GM18507 (cell line): ENCODE measurements at regions not wholly inside any gene's neighbourhood (a gene's known extent, or its start where the extent isn't known, plus 50 kb on each side); places are given as distances from the start of the nearest gene placed in this dataset.

Source experiments
- DNase-seq: peaks from one replicate; pipeline ENCODE4 v3.0.0; 2011; ENCODE audit warnings: low read depth; ENCODE audit not compliant: insufficient read length; ENCODE audit errors: extremely low spot score
- FAIRE-seq: peaks from 2 replicates; lab custom pipeline; 2011; peaks lifted over from hg19 to GRCh38; lab: Jason Lieb, UNC

DNA sequence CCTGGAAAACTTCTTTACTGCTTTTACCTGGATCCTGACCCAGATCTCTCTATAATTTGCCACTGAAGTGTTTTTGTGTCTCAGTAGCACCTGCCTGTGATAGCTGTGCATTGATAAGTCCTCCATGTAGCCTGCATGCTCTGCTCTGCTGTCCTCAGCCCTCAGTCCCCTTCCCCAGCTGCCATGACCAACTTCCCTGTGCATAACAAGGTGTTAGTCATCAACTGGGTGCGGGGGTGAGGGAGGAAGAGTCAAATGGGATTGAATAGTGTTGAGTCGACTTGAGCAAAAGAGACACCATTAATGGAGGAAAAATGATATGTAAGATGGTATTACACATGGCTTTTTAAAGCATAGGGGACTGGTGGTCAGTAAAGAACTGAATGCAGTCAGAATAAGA, 92.2 kb upstream of the PLET1 start:
- DNase-seq (no peak), FAIRE-seq (no peak)

DNA sequence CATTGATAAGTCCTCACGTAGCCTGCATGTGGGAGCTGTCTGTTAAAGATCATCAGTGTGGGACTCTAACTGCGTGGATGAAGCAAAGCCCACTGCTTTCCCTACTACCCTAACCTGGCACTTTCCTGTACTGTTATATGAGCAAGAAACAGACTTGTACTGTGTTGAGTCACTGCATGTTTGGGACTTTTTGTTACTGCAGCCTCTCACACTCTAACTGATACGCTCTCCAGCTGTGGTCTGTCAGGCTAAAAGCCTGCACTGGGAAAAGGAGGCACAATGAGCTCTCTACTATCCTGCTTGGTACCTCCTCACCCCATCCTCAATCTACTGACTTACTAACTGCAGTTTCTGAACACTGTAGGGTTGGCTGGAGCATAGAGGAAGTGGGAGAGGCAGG, 93.7 kb upstream of the PLET1 start:
- FAIRE-seq (no peak), DNase-seq (no peak)

DNA sequence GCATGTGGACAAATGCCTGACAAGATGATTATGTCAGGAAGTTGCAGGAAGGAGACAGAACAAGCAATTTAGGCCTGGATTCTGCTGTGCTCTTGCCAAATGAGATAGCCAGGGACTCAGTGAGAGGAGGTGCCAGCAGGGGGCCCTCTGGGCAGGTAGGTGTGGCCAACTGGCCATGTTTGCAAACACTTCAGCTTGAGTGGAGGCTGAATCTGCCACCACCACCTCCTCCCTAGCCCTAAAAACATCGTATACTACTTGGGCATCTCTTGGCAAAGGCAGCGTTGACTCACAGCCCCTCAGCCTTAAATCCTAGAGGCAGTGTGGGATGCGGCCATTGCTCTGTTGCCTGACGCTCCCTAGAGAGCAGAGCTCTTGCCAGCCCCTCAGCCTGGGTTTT, 95.1 kb upstream of the PLET1 start:
- no peak for DNase-seq
- no peak for FAIRE-seq

DNA sequence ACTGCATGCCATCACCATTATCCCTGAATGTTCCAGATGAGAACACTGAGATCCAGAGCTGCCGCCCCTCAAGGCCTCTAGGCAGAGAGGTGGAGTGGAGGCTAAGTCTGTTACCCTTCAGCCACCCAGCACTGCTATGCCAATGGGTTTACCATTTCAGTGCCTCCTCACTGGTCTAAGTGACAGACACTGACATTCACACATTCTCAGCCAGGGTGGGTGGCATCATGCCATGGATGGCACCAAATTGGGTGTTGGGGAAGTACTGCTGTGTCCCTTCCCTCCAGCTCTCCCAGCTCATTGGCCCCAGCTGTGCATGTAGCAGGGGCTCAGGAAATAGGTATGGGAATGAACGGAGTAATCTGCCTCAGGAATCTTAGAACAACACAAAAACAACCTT, 96.8 kb upstream of the PLET1 start:
- no peak for DNase-seq
- FAIRE-seq = no peak

DNA sequence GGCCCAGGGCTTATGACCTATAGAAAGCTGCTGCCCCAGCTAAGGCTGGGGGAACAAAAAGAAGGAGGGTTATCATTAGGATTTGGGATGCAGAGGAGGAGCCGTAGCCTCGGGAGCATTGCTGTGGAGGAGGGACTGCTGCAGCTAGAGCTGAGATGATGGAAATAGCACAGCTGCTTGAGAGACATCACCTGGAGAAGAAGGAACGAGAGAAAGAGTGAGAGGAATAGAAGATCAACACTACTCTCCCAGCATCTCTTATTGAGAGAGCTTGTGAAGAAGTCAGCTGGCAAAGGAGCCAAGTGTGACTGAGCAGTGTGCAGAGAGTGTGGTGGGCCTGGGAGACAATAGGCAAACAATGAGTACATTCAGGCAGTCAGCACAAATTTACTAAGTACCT, 100.7 kb upstream of the PLET1 start:
- DNase-seq = no peak
- no peak for FAIRE-seq

DNA sequence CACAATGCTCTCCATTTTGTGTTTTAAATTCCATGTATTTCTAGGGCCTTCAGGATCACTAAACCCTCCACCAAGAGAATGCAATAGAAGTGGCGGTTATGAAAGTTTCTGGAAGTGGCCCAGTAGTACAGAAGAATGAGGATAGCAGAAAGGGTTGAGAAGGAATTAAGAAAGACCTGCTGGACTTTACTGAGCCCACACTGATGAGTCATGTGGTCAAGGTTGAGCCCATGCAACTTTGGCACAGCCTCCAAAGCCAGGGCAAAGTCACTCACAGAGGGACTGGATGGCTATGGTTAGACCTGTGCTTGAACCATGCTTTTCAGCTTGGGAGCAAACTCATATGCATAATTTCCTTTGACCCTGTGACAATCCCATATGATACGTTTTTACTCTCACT, 102.9 kb upstream of the PLET1 start:
- DNase-seq (no peak), FAIRE-seq (no peak)

DNA sequence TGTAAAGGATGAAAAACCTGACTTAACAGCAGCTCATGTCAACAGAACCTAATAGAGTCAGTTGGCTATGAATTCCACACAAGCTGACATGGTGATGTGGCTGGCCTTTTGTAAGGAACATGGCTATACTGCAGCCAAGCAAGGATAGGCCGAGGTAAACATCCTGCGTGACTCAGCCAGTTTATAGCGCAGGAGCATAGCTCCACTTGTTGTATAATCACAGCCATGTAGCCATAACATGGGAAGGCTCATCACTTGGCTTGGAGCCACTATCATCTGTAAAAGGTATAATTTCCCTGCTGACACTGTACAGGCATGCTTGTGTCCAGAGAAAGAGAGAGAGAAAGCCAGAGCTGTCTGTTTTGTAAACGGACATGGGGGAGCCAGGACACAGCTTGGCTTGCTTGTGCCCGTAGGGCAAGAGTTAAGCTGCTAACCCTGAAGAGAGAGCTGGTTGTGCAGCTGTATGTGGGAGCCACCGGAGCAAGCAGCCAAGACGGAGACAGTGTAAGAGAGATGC, 104.4 kb upstream of the PLET1 start:
- FAIRE-seq (no peak), DNase-seq (no peak)

DNA sequence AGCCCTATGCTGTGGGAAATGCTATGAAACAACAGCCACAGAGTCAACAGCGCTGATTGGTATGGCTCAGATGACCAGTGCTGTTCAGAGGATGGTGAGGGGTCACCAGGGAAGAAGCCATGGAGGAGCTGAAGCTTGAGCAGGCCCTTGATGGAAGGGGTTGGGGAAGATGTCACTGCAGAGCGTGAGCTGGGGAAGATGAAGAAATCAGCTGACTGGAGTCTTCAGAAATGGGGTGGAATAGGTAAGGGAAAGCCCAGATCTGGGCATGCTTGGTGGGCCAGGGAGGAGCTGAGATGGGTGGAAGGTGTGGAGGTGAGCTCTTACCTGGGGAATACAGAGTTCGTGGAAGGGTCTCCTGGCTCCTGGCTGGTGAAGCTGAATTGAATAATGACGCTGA, 105.4 kb upstream of the PLET1 start:
- no peak for FAIRE-seq
- no peak for DNase-seq

DNA sequence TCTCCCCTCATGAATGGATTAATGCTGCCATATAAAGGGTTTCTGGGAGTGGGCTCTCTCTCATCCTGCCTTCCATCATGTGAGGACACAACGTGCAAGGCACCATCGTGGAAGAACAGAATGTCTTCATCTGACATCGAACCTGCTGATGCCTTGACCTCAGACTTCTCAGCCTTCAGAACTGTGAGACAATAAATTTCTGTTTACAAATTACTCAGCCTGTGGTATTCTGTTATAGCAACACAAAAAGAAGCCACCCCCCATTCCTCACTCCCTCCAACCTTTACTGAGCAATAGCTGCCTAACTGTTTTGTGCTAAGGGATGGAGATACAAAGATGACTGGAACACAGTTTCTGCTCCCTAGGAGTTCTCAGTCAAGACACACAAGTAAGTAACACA, 106.1 kb upstream of the PLET1 start:
- no peak for FAIRE-seq
- no peak for DNase-seq

DNA sequence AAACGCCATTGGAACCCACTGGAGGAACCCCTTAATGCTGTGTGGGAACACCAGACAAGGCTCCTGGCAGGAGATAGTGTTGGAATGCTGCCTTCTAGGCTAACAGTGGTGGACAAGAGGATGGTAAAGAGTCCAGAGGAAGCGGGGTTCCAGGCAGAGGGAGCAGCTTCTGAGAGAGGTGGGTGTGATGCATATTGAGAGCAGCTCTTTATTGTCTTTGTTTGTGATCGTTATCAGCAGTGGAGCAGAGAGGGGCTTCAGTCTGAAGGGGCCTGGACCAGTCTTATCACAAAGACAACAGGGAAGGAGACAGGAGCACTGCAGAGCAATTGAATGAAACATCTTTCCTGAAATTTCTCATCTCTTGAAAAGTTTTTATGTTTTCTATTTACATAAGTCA, 106.8 kb upstream of the PLET1 start:
- FAIRE-seq = no peak
- no peak for DNase-seq

DNA sequence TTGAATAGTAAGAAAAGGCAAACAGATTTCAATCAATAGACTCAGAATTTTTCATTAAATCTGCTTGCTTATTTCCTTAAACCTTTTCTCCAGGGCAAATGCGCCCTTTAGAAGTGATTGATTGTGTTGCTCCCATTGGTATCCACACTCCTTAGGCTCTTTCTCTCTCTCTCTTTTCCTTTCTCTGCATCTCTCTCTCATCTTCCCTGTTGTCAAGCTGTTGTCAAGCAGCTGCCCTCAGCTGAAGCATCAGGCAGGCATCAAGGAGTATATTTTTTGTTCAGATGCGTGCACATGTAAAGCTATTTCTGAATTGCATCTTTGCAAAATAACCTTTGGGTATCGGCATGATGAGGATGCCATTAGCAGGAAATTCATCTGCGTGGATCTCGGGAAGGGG, 107.2 kb upstream of the PLET1 start:
- no peak for DNase-seq
- FAIRE-seq = no peak

DNA sequence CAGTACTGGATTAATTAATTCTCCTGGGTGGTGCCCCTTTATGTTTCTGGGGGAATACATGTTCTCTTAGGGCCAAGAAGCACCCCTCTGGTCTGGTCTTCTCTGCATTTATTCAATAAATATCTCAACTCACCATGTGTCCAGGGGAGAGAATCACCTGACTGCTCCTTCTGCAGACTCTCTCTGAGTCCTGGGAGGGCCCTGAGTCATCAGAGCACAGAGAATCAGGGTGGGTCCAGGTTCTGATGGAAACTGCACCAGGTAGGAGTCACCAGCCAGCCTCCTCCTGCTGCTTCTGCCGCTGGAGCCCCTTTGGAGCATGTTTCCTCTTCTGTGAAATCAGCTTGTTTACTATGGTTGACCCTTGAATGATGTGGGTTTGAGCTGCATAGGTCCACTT, 107.7 kb upstream of the PLET1 start:
- DNase-seq (no peak), FAIRE-seq (no peak)

DNA sequence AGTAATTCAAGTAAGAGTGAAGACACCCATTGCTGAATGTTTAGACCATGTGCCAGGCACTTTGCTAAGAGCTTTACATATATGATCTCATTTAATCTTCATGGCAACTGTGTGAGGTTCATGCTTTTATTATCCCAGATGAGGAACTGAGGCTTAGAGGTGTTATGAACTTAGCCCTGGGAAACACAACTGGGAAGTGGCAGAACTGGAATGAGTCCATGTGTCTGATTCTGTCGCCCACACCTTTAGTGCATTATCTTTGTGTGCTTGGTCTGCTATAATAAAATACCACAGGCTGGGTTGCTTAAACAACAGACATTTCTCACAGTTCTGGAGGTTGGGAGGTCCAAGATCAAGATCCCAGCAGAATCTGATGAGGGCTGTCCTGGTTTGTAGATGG, 108.7 kb upstream of the PLET1 start:
- no peak for DNase-seq
- no peak for FAIRE-seq

DNA sequence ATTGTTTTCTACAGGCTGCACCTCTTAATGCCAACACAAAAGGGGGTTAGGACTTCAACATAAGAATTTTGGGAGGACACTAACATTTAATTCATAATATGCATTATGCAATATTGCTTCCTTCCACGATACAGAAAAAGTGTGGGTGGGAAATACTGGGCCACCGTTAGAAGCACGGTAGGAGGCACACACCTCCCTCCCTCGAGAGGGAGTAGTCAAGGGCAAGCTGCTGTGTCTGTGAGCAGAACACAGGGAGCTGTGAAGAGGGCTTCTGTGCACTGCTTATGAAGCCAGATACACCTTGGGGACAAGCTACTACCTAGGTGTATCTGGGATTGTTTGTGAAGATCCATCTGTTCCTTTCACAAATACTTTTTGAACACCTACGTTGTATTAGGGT, 109.3 kb upstream of the PLET1 start:
- DNase-seq = no peak
- no peak for FAIRE-seq

DNA sequence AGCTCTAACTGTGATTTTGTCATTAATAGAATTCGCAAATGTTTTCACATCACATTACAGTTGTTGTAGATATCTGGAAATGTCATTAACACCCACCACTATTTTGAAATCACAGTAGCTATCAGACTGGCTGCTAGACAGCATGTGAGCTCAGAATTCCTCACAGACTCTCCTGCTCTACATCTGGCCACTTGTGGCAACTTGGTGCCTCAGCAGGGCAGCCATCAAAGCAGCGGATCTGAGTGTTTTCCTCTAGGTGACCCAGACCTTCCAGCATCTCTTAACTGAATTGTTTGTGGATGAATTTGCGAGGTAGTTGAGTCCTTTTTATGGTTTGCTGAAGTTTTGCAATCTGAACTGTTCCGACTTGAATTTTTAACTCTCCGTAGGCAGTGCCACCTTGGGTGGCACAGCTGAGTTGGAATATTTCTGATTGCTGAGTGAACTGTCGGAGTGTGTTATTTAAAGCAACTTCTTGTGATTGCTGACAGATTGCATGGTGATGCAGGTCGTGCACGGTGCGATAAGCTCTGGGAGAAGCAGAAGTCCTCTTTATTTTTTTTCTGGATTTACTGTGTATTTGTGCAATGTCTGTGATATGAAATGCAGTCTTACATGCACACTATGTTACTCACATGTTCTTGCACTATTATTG, 114.0 kb upstream of the PLET1 start:
- FAIRE-seq = no peak
- no peak for DNase-seq

DNA sequence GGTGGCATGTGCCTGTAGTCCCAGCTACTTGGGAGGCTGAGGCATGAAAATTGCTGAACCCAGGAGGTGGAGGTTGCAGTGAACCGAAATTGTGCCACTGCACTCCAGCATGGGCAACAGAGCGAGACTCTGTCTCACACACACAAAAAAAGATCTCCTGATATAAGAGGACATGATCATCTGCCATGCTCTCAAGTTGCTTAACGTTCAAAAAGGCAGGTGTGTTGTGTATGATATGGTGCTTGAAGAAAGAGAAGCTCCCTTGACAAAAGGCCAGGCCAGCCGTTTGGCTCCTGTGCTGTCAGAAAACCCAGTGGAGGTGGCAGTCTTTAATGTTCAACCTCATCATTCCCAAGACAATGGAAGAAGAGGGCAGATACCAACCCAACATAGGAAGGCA, 117.3 kb upstream of the PLET1 start:
- DNase-seq (no peak), FAIRE-seq (no peak)

DNA sequence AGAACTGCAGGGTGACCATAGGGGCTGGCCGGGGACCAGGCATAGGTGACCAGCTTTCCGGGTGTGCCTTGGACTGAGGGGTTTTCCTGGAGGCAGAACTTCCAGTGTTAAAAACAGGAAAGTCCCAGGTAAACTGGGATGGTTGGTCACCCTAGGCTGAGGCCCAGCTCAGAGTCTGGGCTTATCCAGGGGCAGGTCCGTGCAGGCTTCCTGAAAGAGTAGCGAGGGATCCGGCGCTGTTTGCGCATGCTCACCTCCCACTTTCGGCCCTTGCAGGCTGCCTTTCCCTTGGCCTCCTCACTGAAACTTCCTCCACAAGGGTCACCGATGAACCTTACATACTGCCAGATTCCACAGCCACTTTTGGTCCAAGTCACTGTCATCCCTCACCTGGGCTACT, 119.8 kb upstream of the PLET1 start:
- FAIRE-seq (no peak), DNase-seq (no peak)

DNA sequence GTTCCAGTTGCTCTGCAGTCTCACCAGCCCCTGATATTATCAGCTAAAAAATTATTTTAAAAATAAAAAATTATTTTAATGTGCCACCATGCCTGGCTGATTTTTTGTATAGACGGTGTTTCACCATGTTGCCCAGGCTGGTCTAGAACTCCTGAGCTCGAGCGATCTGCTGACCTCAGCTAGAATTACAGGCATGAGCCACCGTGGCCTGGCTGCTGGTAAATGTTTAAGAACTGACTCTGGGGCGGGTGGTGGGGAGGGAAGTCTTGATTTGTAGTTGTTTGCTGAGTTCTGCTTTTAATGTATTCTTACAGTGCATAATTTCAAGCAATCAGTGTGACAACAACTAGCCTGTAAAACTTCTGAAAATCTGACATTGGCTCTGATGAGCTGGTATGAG, 120.9 kb upstream of the PLET1 start:
- DNase-seq = no peak
- no peak for FAIRE-seq

DNA sequence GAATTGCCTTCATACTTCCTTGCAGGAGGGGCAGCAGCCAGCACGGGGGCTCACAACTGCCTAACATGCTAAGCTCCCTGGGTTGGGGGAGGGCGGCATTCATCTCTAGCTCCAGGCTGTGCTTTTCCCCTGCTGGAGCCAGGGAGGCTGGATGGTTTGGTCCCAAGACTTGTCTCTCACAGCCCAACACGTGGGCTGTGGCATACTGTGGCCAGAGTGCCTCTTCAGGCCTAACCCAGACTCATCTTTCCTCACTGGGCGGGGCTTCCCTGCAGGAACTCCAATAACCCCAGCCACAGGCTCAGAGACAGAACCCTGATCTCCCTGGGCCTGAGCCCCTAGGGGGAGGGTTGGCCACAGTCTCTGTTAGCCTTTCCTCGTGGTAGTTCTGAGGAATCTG, 121.9 kb upstream of the PLET1 start:
- DNase-seq (no peak), FAIRE-seq (no peak)

DNA sequence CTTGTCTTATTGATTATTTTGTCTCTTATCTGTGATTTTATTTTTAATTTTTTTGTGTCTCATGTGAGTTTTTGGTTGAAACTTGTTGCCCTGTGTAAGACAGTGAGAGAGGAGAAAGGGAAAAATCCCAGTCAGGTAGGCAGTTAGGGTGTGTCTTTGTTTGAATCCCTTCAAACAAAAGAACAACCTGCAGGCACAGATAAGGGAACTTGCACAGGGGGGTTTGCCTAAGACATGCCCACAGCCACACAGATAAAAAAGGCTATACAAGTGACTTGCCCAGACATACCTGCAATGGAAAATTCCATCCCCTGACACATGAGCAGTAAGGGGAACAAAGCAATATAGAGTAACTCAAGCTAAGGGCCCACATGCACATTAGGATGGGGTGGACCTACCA, 127.8 kb upstream of the PLET1 start:
- FAIRE-seq = no peak
- DNase-seq = no peak

DNA sequence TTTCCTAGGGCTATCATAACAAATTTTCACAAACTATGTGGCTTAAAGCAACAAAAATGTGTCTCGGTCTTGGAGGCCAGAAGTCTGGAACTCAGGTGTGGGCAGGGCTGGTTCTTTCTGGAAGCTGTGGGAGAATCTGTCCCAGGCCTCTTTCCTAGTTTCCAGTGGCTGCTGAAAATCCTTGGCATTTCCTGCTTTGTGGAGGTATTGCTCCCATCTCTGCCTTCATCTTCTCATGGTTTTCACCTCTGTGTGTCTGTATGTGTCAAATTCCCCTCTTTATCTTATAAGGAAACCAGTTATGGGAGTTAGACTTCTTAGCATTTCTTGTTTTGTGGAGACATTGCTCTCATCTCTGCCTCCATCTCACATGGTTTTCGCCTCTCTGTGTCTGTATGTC, 130.4 kb upstream of the PLET1 start:
- DNase-seq (no peak), FAIRE-seq (no peak)

DNA sequence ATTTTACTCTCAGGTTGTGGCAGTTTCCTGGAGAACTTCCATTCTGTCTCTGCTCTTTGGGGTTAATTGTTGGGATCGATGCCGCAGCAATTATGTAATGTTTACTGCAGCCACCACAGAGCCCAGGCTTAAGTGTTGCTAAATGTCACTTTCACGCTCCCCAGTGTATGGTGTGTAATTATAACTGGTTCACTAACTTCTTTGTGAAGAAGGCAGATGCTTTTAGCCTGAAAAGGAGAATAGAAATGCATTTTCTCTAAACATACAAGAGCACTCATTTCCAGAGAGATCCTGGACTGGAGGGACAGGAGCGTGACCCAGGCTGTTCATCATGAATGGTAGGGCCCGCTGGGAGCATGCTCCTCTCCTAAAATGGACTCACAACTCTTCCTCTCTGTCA, 132.2 kb upstream of the PLET1 start:
- FAIRE-seq (no peak), DNase-seq (no peak)
